Kidney (tissue), 13 donors: ENCODE measurements at regions not wholly inside any gene's neighbourhood (a gene's known extent, or its start where the extent isn't known, plus 50 kb on each side); places are given as distances from the start of the nearest gene placed in this dataset.

Experiments
- DNase-seq, 5 donors: peaks; one replicate each; pipeline ENCODE4 v3.0.0-alpha.2; 2013 to 2020
- FAIRE-seq: peaks from 2 replicates; lab custom pipeline; 2012; peaks lifted over from hg19 to GRCh38; lab: Jason Lieb, UNC
- H3K27ac ChIP-seq, 2 donors: one replicate each; pipeline ENCODE4 v1.7.0; 2013; ENCODE audit warnings: low read depth in 2 of 2, low read length in 2 of 2, inconsistent platforms in 1 of 2
- H3K27me3 ChIP-seq: one replicate; pipeline ENCODE4 v1.7.1; 2013; ENCODE audit warnings: low read length, inconsistent platforms; ENCODE audit not compliant: control insufficient read depth, insufficient read depth
- H3K36me3 ChIP-seq, 3 donors: one replicate each; pipeline versions ENCODE4 v1.7.0 to v1.7.1; 2013; ENCODE audit warnings: low read length in 3 of 3, control low read depth in 1 of 3, inconsistent platforms in 1 of 3; ENCODE audit not compliant: insufficient read depth in 3 of 3, control insufficient read depth in 2 of 3
- H3K4me1 ChIP-seq, 3 donors: one replicate each; pipeline versions ENCODE4 v1.7.0 to v1.7.1; 2013; ENCODE audit warnings: low read length in 3 of 3, inconsistent platforms in 1 of 3, low read depth in 1 of 3; ENCODE audit not compliant: control insufficient read depth in 2 of 3, insufficient read depth in 2 of 3
- H3K4me3 ChIP-seq, 3 donors: one replicate each; pipeline versions ENCODE4 v1.7.0 to v1.8.1; 2013; ENCODE audit warnings: low read length in 3 of 3, control low read depth in 1 of 3, inconsistent platforms in 1 of 3
- H3K9ac ChIP-seq, 3 donors: one replicate each; pipeline versions ENCODE4 v1.7.0 to v1.7.1; 2013; ENCODE audit warnings: low read length in 3 of 3, control low read depth in 1 of 3, inconsistent platforms in 1 of 3
- H3K9me3 ChIP-seq, 3 donors: one replicate each; pipeline versions ENCODE4 v1.7.0 to v1.7.1; 2013; ENCODE audit warnings: low read length in 3 of 3, control low read depth in 1 of 3, inconsistent platforms in 1 of 3; ENCODE audit not compliant: control insufficient read depth in 2 of 3, insufficient read depth in 1 of 3
- CTCF ChIP-seq: IDR thresholded peaks from 3 replicates; pipeline ENCODE4 v1.5.1; 2012; ENCODE audit warnings: mild to moderate bottlenecking, moderate library complexity, borderline replicate concordance; ENCODE audit not compliant: insufficient read depth; ENCODE audit errors: extremely low read depth
- intact Hi-C: fragments of 100-400 bp; cut with DNase I; formaldehyde crosslinking; loops from one replicate; pipeline ENCODE4 v1.11.1; 2022
- donor health status: control.
- donor health status: control.
- donor health status: control.
- donor health status: control.
- donor health status: control.
- donor health status: DM: yes; HTN: yes; CAD: no.
- donor health status: Normal renal cell carcinoma (clear cell type).

- Histone ChIP-seq H3K27ac (no peak overlapping the region), H3K4me1 (no peaks in the 10 kb centered on the region), H3K4me3 (no peak overlapping the region), H3K9ac (no peak overlapping the region), H3K9me3 (peaks cover 0 to under 1% (median 0%) of the 10 kb centered on the region in 3 donors), H3K27me3 (no peaks in the 10 kb centered on the region), H3K36me3 (no peaks in the 10 kb centered on the region)
- no peak for TF ChIP-seq CTCF
- no peak for DNase-seq
- intact Hi-C loops = no loop called here
- no peak for FAIRE-seq
Observed at GRCh38 chr3:59655418-59656015, 605.7 kb upstream of the CFAP20DC start.

- H3K9ac ChIP-seq = no peak overlapping the region
- no peaks in the 10 kb centered on the region for H3K36me3 ChIP-seq
- peaks cover 0 to 4% (median 0%) of the 10 kb centered on the region in 3 donors for H3K9me3 ChIP-seq
- FAIRE-seq (no peak), DNase-seq (no peak)
- no peak for TF ChIP-seq CTCF
- intact Hi-C loops = no loop called here
- no peak overlapping the region for H3K4me3 ChIP-seq
- H3K27me3 ChIP-seq = no peaks in the 10 kb centered on the region
- no peak overlapping the region for H3K27ac ChIP-seq
- H3K4me1 ChIP-seq = no peaks in the 10 kb centered on the region
Observed at GRCh38 chr3:59654480-59655417, 604.9 kb upstream of the CFAP20DC start.

- TF ChIP-seq CTCF = no peak
- no peaks in the 10 kb centered on the region for H3K36me3 ChIP-seq
- no peak for FAIRE-seq
- no peaks in the 10 kb centered on the region for H3K27me3 ChIP-seq
- H3K9ac ChIP-seq = no peak overlapping the region
- peak in 1 of 5 donors; percentile 19 for DNase-seq
- no peaks in the 10 kb centered on the region for H3K4me1 ChIP-seq
- no peak overlapping the region for H3K4me3 ChIP-seq
- no peak overlapping the region for H3K27ac ChIP-seq
- intact Hi-C loops = no loop called here
- peaks cover 0 to 6% (median 5%) of the 10 kb centered on the region in 3 donors for H3K9me3 ChIP-seq
Observed at GRCh38 chr3:59654123-59654479, 604.3 kb upstream of the CFAP20DC start.
